ENCODE measurements at regions not wholly inside any gene's neighbourhood (a gene's known extent, or its start where the extent isn't known, plus 50 kb on each side); places are given as distances from the start of the nearest gene placed in this dataset.

DNA sequence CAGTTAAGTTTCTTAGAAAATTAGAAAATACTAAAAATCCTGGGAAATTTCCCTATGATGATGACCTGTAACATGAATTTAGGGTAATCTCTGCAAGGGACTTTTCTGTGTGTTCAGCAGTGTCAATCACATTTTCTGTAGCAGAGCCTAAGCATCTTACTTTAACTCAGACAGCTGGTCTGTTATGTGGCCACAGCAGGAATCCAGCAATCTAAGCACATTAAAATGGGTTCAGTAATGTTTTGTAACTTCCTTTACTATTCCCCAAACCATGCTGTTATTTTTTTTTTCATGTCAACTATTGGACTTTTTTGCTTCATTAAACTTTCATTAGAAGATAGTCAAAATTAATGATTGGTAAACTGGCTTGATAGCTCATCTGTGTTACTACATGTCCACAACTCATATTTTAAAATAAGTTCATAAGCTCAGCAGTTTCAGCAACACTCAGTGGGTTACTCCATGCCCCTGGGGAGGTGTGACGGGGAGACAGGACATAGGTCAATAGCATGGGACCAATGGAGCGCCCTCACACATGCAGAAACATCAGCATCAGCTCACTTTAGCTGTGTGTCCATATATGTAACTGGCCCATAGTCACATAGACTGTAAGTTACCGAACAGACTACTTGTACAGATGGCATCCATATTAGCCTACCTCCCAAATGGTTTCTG is 168.0 kb upstream of the PACRGL start:
- no peak for DNase-seq

DNA sequence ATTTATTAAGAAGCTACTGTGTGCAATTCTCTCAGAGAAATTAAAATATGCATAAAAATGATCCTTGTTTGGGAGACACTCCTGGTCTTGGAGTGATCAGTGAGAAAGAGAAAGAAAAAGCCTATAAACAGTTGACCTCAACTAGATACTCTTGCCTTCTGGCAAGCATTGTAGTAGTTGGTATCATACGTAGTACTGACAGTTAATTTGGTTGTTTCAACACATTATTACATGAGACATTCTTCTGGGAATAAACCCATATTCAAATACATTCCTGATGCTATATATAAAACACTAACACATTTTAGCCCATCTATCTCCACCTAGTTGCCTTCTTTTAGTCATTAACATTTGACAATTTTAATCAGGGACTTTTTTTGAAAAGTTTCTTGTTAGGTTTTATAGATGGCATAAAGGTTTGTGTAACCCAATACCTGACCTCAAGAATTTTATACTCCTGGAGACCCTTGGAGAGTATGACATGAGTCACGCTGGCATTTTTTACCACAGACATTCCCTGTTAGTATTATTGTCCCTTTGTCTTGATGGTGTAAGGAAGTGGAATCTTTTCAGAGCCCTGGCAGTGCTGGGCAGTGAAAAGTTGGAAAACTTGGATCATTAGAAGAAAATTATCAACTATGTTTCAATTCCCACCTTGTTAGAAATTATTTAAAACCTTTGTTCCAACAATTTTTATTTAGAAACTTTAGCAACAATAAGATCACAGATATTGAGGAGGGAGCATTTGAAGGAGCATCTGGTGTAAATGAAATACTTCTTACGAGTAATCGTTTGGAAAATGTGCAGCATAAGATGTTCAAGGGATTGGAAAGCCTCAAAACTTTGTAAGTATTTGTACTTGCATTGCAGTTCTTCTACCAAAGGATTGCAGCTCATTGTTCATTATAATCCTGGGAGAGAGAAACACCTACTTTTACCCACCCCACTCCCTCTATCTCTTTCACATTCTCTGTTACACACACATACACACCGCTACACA is 167.1 kb upstream of the PACRGL start:
- no peak for DNase-seq

DNA sequence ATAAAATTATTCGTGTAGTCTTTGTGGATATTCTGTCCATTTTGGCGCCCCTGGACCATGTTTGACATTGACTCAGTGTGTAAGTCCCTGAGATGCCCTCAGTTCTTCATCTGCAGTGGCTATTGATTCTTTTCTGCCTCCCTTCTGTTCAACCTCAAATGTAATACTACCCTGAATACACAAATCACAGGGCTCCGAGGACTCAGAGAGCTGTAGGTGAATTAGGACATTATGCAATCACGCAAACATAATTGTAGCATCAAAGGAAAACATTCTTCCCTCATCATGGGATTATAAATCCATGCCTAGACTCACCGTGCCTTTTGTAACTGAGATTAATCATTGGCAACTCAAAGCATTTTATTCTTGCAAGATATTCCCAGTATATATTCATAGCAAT is 161.4 kb upstream of the PACRGL start:
- peak; percentile 74 for DNase-seq

DNA sequence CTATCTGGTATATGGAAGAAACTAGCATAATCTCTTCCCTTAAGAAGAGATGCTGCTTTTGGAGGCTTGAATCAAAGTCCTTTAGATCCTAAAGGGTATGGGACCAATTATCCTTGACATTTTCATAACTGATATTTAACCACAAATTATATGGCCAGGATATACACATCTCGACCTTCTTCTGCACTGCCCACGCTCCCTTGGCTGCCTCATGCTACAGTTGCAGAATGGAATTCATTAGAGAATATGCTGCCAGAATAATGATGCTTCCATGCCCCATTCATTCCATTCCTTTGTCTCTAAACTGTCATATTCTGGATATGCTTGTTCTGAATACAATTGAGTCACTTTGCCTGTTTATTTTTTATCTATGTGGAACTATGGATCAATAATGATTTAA is 157.1 kb upstream of the PACRGL start:
- DNase-seq: no peak

DNA sequence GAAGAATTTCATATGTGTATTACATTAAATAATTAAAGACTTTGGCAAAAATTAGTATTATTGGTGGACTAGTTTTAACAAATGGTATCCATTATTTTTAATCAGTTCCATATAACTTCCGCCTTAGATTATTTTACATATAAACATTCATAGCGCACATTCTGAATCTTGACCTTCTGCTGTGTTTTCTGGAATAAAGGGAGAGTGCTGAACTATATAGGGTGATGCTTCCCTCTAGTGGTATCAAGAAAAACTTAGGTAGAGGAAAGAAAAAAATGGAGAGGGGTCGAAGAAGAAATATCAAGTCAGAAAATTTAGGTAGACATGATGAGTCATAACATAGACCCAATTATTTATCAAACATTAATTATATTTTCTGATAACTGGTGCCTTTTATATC is 155.6 kb upstream of the PACRGL start:
- peak; percentile 19 for DNase-seq

DNA sequence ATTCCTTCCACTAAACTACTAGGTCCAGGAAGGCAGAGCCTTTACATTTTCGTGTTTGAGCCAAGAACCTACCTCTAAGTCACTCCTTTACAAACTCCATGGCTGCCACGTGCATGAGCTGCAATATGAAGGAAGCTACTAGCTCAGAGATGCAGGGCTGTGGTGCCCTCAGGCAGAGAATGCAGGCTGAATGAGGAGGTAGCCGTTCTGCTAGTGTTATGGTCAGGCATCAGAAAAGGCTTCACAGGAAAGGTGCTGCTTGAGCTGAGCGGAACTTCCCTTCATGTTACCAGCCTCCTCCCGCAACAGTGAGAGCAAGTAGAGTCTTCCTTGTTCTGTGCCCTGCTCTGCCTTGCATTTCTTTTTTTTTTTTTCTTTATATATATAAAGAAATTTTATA is 148.3 kb upstream of the PACRGL start:
- DNase-seq: no peak

DNA sequence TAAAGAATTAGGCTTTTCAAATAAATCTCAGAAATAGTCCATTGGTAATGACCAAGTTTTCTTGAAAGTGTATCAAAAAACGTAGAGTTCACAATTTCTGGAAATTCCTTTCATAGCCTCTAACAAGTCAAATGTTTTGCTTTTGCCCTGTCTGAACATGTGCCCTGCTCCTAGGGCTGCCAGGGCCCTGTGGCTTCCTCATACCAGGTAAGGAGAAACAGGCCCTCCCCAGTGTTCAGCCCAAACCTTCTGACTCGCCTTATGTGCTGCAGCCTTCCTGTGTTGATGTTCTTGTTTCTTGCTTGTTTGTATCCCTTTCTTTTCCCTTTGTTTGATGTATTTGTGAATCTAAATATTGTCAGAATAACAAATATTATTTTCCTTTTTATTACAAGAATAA is 146.1 kb upstream of the PACRGL start:
- no peak for DNase-seq

DNA sequence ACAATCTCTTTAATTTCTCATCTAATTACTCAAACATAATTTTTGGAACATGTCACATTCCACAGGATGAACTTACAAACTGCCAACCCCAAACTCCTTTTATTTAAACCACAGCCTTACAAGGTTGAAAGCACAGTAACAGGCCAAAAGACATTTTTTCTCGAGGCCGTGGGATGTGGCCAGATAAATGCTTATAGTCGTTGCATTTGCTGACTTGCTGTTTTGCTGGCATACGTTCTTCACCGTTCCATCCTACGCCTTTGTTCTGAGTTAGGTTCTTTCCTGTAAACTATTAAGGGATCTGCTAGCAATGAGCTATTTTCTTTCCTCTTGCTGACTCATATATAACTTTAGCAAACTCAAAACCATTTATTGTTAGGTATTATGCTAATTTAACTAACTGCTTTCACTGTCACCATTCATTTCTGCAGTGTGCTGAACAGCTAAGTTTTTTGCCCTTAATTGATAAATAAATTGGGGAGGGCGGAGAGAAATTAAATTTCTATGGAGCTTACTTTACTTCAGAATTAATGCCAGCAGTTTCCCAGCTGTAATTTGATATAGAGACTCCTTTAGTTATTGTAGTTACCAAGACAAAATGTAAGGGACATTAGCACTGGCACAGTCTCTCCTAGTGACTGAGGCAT is 135.1 kb upstream of the PACRGL start:
- no peak for DNase-seq

DNA sequence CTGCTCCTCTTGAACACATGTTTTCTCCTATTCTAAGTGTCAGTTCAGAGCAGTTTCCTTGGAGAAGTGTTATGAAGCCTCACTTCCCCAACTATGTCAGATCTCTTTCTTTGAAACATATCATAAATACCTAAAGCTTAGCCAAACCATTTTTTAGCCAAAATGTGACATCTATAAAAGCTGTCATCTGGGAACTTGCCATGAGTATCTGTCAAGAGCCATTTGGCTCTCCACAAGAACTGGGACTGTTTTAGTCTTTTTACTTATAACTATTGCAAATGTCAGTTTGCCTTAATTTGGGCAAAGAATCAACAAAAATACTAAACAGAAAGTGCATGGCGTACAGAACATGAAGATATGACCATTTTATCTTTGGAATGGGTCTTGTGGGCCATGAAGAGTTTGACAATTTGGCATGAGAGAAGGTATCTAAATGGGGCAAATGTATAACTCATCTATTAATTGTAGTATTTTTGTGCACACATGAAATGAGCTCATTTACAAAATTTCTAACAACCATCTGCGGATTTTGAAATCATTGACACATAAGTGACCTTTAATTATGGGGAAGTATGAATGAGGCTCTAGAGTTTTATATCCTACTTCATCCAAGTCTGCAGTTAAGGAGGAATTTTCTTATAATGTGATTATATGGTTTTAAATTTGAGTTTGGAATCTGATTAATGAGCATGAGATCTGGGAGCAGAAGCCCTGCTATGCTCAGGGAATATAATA is 129.1 kb upstream of the PACRGL start:
- no peak for DNase-seq

DNA sequence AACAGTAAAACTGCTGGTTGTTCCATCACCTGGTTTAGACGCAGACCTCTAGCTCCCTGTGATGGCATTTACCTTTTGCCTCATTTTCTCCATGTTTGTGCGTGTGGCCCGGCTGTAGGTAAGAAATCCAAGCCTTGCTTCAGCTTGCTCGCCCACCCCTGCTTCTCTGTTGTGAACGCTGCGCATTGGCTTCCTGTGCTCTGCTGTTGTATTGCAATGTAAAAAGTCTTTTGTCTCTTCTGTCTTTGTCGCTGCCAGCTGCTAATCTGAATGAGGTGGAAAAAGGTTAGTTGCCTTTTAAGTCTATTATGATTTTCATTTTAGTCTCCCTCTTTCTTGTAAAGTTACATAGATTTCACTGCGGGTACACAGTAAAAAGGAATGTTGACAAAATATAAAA is 127.3 kb upstream of the PACRGL start:
- DNase-seq: no peak

DNA sequence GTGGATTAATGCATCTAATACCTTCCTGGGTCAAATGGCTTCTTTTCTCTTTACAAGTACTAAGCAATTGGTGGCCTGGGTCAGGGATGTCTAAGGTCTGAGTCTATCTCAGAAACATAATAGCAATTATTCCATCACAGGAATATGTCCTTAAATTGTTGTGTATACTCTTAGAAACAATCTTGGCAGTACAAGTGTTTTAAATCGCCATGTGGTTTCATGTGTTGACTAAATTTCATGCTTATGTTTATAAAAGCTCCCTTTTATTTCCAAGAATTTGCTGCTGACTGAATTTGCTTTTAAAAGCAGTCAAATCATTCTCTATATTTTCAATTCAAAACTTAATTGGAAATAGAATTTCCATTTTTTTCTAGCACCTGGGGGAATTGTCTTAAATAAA is 125.3 kb upstream of the PACRGL start:
- DNase-seq: no peak

DNA sequence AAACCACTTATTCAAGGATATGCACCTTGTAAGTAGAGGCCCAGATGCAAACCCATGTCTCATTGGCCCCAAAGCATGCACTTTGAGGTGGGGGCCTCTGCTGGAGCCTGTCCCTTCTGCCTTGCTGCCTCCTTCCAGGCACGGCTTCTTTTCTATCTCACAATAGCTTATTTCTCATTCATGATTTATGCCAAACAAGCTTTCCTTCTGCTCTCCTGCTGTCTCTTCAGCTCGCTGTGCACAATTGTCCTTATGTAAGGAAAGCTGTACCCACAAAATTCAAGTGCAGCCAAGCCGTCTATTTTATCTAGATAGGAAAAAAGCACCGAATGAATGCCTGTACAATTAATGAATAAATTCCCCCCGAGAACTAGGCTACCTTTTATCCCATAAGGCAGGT is 124.8 kb upstream of the PACRGL start:
- no peak for DNase-seq

DNA sequence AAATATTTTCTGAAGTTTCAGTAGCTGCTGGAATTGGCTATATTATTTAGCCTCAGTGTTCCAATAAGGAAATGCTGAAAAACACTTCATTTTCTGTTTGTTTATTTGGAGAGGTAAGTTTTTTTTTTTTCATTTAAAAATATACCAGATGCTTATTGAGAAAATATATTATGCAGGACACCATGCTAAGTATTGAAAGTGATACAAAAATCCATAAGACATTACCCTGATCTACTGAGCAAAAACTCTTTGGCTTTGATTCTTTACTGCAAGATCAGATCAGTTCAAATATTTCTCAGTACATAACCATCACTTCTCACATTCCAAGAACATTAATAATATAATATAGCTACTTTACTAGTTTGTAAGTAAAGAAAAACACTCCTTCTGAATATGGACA is 123.4 kb upstream of the PACRGL start:
- no peak for DNase-seq

DNA sequence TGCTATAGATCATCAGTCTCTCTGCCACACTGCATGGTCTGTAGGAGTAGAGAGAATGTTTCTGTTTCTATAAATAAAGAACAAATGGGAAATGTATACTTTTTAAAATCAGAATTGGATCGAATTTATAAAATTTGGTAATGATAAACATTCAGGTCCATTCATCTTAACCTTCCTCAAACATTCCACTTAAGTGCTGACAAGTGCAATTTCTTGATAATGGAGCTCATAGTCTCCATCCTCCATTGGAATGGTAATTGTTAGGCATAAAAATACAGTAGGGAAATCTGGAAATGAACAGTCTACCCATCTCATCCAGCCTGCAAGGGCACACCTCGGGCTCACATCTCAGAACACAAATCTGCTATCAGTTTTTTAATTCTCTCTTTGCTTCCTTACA is 122.6 kb upstream of the PACRGL start:
- DNase-seq: no peak

DNA sequence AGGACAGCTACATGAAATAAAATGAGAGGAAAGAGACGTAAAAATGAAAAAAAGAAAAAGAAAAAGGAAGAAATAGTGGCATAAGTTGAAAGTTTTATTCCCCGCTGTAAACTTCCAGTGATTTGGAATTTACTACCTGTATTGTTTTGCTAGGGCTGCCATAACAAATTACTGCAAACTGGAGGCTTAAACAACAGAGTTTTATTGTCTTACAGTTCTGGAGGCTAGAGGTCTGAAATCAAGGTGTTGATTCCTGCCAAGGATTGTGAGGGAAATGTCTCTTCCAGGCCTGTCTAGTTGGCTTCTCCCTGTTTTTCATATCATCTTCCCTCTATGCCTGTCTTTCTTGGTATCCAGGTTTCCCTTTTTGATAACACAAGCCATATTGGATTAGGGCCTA is 119.4 kb upstream of the PACRGL start:
- no peak for DNase-seq

DNA sequence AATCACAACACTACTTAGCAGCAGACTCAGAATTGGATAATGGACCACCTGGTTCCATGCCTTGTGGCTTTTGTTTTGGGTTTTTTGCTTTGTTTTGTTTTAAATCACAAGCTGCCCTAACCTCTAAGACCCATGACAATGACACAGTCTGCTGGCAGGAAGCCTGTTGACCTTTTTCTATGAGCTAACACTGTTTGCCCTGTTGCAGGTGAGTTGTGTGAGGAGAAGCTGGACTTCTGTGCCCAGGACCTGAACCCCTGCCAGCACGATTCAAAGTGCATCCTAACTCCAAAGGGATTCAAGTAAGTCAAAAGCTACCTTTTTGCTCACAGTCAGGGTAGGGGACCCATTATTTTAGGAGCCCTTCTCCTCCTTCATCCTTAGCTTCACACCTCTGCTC is 110.8 kb upstream of the PACRGL start:
- DNase-seq: no peak

DNA sequence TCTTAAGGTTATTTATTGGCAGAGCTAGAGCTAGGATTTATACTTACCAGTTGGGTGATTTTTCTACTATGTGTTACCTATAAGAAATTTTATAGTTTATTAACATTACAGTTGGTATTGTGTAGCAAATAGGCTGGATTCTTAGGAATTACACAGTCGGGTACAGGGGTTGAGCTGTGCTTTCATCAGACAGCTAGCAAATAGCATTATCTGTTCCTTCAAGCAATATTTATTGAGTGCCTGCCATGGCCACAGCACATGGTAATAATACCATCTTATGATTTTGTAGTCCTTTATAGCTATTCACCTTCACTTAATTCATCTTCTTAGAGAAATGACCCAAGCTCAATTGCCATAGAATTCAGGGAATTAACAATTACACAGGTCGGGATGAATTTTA is 109.4 kb upstream of the PACRGL start:
- no peak for DNase-seq

DNA sequence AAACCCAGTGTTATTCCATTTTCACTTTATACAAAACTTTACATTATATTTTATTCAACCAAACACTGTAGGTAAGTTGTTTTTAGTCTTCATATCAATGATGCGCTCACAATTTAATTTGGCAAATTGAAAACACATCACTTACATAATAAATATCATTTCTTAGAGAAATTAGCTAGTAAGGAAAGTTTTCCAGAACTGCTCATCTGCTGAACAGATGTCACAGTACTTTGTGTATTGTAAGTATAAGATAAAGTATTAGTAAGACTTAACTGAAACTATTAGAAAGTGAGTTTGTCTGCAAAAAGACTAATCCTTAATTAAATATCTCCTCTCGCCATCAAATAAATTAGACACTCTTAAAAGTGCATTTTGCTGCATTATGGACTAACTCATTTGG is 108.7 kb upstream of the PACRGL start:
- no peak for DNase-seq

DNA sequence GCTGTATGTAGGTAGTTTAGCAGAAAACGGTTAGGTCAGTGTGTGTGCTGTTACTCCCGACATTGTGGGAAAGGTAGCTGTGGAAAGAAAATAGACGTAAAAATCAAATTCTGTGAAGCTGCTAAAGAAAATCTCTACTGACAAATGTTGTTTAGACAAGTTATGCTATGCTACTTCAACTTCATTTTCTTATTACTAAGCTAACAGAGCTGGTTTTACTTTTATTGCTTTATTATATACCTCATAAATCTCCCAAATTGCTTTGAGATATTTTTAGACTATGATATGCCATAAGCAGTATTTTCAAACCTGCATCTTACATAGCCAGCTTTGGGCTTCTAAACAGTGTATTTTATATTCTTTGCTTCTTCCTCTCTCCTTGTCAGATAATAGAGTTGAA is 108.2 kb upstream of the PACRGL start:
- no peak for DNase-seq

DNA sequence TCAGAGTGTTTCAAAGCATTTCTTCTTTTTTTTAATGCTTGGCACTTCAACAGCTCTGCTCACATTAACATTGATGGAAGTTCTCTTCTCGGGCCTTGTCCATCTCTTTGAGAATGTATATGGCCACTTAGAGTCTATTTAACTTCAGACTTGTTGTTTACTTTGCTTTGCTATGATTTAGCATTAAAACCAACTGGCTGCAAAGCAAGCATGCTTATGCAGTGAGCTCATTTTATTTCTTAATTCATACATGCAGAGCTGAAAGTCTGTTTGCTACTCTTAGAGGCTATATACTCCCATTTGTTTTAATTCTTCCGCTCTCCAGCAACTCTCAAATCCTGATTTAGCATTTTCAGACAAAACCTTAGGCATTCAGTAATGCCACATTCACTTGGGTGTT is 107.6 kb upstream of the PACRGL start:
- no peak for DNase-seq

DNA sequence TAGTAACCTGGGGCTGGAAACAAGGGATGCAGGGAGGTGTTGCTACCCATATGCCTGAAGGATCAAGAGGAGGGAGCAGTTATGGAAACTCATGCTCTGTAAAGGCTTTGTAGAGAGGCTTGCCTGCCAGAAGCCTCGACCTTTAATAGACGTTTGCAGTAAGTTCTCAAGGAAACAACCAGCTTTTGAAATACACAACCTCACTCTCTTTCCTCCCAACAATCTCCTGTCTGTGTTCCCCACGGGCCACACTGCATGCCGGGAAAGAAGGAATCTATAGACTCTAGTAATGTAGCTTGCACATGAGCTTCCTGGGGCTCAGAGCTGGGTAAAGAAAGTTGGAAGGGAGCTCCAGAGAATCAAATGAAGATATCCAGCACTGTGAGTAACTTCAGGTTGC is 101.6 kb upstream of the PACRGL start:
- DNase-seq: no peak

DNA sequence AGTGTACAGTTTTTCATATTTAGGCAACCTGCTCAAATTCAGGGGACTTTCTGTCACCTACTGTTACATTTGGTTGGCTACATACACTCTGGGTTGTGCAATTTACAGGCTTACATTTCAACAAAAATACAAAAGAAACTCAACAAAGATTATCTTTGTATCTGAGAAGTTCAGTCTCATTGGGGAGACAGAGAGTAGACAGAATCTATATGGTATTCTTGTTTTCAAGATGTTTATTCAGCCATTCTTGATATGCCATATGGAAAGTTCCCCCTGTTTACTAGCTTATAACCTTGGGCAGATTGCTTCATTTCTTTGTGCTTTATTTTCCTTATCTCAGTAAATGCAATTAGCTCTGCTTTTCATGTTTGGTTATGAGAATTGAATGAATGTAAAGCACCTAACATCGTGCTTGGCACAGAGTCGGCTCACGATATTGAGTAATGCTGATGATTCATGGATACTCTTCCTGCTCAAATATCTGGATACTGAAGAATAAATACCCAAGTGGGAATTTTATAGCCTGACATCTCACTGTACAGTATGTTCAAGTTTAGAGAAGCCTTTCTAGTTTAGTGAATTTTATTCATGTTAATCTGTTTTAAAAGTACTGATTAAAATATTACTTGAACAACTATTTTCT is 96.5 kb upstream of the PACRGL start:
- no peak for DNase-seq

DNA sequence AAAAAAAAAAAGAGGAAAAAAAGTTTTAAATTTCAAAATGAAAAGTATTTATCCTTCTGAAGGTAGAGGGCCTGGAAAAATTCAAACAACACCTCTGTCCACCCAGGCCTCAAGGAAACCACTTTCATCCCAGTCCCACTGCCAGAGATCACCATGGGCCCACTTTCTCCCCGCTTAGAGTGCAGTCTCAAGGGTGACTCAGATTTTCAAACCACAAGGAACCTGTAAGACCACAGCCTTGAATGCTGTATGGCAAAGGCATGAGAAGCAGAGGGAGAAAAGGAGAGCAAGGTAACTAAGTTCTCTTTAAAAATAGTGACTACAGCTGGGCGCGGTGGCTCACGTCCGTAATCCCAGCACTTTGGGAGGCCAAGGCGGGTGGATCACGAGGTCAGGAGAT is 87.9 kb upstream of the PACRGL start:
- DNase-seq: no peak
